Activated CD8-positive, alpha-beta T cell treated with anti-CD3 and anti-CD28 coated beads, Interleukin-2, amount 10 ng/mL, durations not matched to agents 7 days and 5 days (primary cell): ENCODE measurements at regions not wholly inside any gene's neighbourhood (a gene's known extent, or its start where the extent isn't known, plus 50 kb on each side); places are given as distances from the start of the nearest gene placed in this dataset.

ENCODE experiments used
- ATAC-seq: fragments of 150-1000 bp; cut with Tn5 transposase; one replicate; pipeline ENCODE4 v1.10.0; 2021; ENCODE audit warnings: moderate library complexity
- CTCF ChIA-PET: fragments of 350-600 bp; sonication (Branson Sonifier 250); formaldehyde crosslinking; loops from one replicate; lab custom pipeline; 2021; ENCODE audit warnings: antibody characterized with exemption; lab: Charles Lee
- POLR2A ChIA-PET: fragments of 350-600 bp; sonication (Branson Sonifier 250); formaldehyde crosslinking; loops from one replicate; lab custom pipeline; 2021; ENCODE audit warnings: antibody characterized with exemption; lab: Charles Lee
- DNase-seq: peaks from one replicate; pipeline ENCODE4 v3.0.0-alpha.2; 2020
- H3K27ac Mint-ChIP-seq: one replicate; pipeline ENCODE4 v1.8.0; 2021; ENCODE audit warnings: mild to moderate bottlenecking, mixed read lengths
- H3K27me3 Mint-ChIP-seq: one replicate; pipeline ENCODE4 v1.8.0; 2021; ENCODE audit warnings: low read depth, mixed read lengths
- H3K36me3 Mint-ChIP-seq: one replicate; pipeline ENCODE4 v1.8.0; 2021; ENCODE audit warnings: low read depth, mixed read lengths
- H3K4me1 Mint-ChIP-seq: one replicate; pipeline ENCODE4 v1.8.0; 2021; ENCODE audit warnings: low read depth, mixed read lengths
- H3K4me3 Mint-ChIP-seq: one replicate; pipeline ENCODE4 v1.8.0; 2021; ENCODE audit warnings: mild to moderate bottlenecking, mixed read lengths
- H3K9me3 Mint-ChIP-seq: one replicate; pipeline ENCODE4 v1.8.0; 2022; ENCODE audit warnings: mixed read lengths; ENCODE audit not compliant: insufficient read depth

GRCh38 chr12:107144441-107144840 lies 51.1 kb upstream of the CRY1 start:
- Mint-ChIP-seq H3K4me3 (no peak overlapping the region), H3K27me3 (peaks cover 8% of the 10 kb centered on the region), H3K9me3 (no peaks in the 10 kb centered on the region), H3K36me3 (no peaks in the 10 kb centered on the region), H3K27ac (no peak overlapping the region), H3K4me1 (no peaks in the 10 kb centered on the region)
- CTCF ChIA-PET: interaction anchor here (1.3 to 5.9 kb wide), 3 partner anchors 13 to 90 kb away, joined by 3 to 33 read pairs (median 4); no protein-coding TSS in a partner anchor
- POLR2A ChIA-PET: no interaction called here
- ATAC-seq (no peak), DNase-seq (no peak)

GRCh38 chr12:107144990-107145389 lies 51.6 kb upstream of the CRY1 start:
- H3K27me3 Mint-ChIP-seq: peaks cover 8% of the 10 kb centered on the region
- ATAC-seq (no peak), DNase-seq (no peak)
- ChIA-PET POLR2A (no interaction called here), CTCF (interaction anchor here (1.3 to 5.9 kb wide), 3 partner anchors 14 to 89 kb away, joined by 3 to 33 read pairs (median 4); no protein-coding TSS in a partner anchor)
- no peak overlapping the region for H3K4me3 Mint-ChIP-seq
- H3K36me3 Mint-ChIP-seq: no peaks in the 10 kb centered on the region
- no peak overlapping the region for H3K27ac Mint-ChIP-seq
- H3K4me1 Mint-ChIP-seq: no peaks in the 10 kb centered on the region
- H3K9me3 Mint-ChIP-seq: no peaks in the 10 kb centered on the region

DNA sequence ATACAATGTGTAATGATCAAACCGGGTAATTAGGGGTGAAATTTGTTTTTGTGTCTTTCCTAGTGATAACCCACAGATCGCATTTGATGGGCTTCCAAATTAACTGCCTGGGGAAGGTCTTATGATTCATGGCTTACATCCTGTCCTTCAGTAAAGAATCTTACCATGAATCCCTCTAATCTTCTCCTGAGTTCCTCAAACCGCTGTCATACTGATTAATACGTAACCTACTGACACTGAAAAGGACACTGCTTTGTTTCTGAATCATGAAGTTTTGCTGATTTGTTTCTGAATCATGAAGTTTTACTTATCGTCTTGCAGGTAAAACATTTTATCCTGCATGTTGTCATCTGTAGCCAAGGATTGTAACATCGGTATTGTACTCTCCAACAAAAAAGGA lies 52.0 kb upstream of the CRY1 start:
- Mint-ChIP-seq H3K27ac (no peak overlapping the region), H3K27me3 (peaks cover 8% of the 10 kb centered on the region), H3K4me1 (no peaks in the 10 kb centered on the region), H3K4me3 (no peak overlapping the region), H3K36me3 (no peaks in the 10 kb centered on the region), H3K9me3 (no peaks in the 10 kb centered on the region)
- ChIA-PET CTCF (interaction anchor here (5.9 kb wide), 1 partner anchor 14 kb away, joined by 33 read pairs; no protein-coding TSS in a partner anchor), POLR2A (no interaction called here)
- no peak for DNase-seq
- no peak for ATAC-seq

DNA sequence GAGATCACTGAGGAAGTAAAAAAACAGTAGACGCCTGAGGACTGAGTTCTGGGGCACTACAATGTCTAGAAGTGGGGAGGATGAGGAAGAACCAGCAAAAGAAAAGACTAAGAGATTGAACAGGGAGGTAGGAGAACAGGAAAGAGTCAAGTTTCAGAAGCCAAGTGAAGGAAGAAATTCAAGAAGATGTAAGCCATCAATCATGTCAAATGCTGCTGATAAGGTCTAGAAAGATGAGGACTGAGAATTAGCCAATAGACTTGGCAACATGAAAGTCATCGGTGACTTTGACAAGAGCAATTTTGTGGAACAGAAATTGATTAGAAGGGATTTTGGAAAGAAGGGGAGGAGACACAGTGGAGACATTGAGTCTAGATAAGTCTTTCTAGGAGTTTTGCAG lies 54.8 kb upstream of the CRY1 start:
- peaks cover 3% of the 10 kb centered on the region for H3K27me3 Mint-ChIP-seq
- no peaks in the 10 kb centered on the region for H3K9me3 Mint-ChIP-seq
- ChIA-PET POLR2A (no interaction called here), CTCF (no interaction called here)
- no peak overlapping the region for H3K4me3 Mint-ChIP-seq
- H3K27ac Mint-ChIP-seq: no peak overlapping the region
- no peaks in the 10 kb centered on the region for H3K36me3 Mint-ChIP-seq
- DNase-seq (no peak), ATAC-seq (no peak)
- no peaks in the 10 kb centered on the region for H3K4me1 Mint-ChIP-seq

- CTCF ChIA-PET: no interaction called here
- peaks cover 6% of the 10 kb centered on the region for H3K27me3 Mint-ChIP-seq
- no peak for ATAC-seq
- DNase-seq: no peak
- no peak overlapping the region for H3K4me3 Mint-ChIP-seq
- no peaks in the 10 kb centered on the region for H3K9me3 Mint-ChIP-seq
- H3K36me3 Mint-ChIP-seq: no peaks in the 10 kb centered on the region
- POLR2A ChIA-PET: no interaction called here
- no peaks in the 10 kb centered on the region for H3K4me1 Mint-ChIP-seq
- no peak overlapping the region for H3K27ac Mint-ChIP-seq
Observed at GRCh38 chr12:107152315-107152714, 59.0 kb upstream of the CRY1 start.

GRCh38 chr12:107159384-107159900 lies 66.1 kb upstream of the CRY1 start:
- ChIA-PET CTCF (interaction anchor here (1.7 to 2.7 kb wide), 2 partner anchors 16 to 28 kb away, joined by 3 to 13 read pairs; no protein-coding TSS in a partner anchor), POLR2A (no interaction called here)
- no peaks in the 10 kb centered on the region for H3K4me1 Mint-ChIP-seq
- no peaks in the 10 kb centered on the region for H3K9me3 Mint-ChIP-seq
- ATAC-seq (no peak), DNase-seq (no peak)
- no peak overlapping the region for H3K4me3 Mint-ChIP-seq
- H3K27me3 Mint-ChIP-seq: peaks cover 42% of the 10 kb centered on the region
- H3K27ac Mint-ChIP-seq: no peak overlapping the region
- H3K36me3 Mint-ChIP-seq: no peaks in the 10 kb centered on the region

- ATAC-seq (no peak), DNase-seq (no peak)
- Mint-ChIP-seq H3K4me3 (no peak overlapping the region), H3K27ac (no peak overlapping the region), H3K27me3 (peaks cover 30% of the 10 kb centered on the region), H3K4me1 (no peaks in the 10 kb centered on the region), H3K36me3 (no peaks in the 10 kb centered on the region), H3K9me3 (no peaks in the 10 kb centered on the region)
- CTCF ChIA-PET: no interaction called here
- POLR2A ChIA-PET: no interaction called here
Observed at GRCh38 chr12:107163413-107163812, 70.1 kb upstream of the CRY1 start.

- DNase-seq (no peak), ATAC-seq (no peak)
- ChIA-PET CTCF (no interaction called here), POLR2A (no interaction called here)
- no peaks in the 10 kb centered on the region for H3K9me3 Mint-ChIP-seq
- no peaks in the 10 kb centered on the region for H3K36me3 Mint-ChIP-seq
- H3K27ac Mint-ChIP-seq: no peak overlapping the region
- no peaks in the 10 kb centered on the region for H3K4me1 Mint-ChIP-seq
- no peak overlapping the region for H3K4me3 Mint-ChIP-seq
- H3K27me3 Mint-ChIP-seq: peaks cover 27% of the 10 kb centered on the region
Observed at GRCh38 chr12:107164392-107164791, 71.0 kb upstream of the CRY1 start.

- no peak for ATAC-seq
- no peaks in the 10 kb centered on the region for H3K4me1 Mint-ChIP-seq
- CTCF ChIA-PET: interaction anchor here (0.8 kb wide), 1 partner anchor 34 kb away, joined by 3 read pairs; no protein-coding TSS in a partner anchor
- peaks cover 23% of the 10 kb centered on the region for H3K27me3 Mint-ChIP-seq
- POLR2A ChIA-PET: no interaction called here
- no peak overlapping the region for H3K27ac Mint-ChIP-seq
- no peaks in the 10 kb centered on the region for H3K36me3 Mint-ChIP-seq
- no peaks in the 10 kb centered on the region for H3K9me3 Mint-ChIP-seq
- DNase-seq: no peak
- no peak overlapping the region for H3K4me3 Mint-ChIP-seq
Observed at GRCh38 chr12:107165581-107165980, 72.2 kb upstream of the CRY1 start.

GRCh38 chr12:107167756-107168155 lies 74.4 kb upstream of the CRY1 start:
- Mint-ChIP-seq H3K27ac (no peak overlapping the region), H3K4me3 (no peak overlapping the region), H3K4me1 (no peaks in the 10 kb centered on the region), H3K36me3 (no peaks in the 10 kb centered on the region), H3K9me3 (no peaks in the 10 kb centered on the region), H3K27me3 (peaks cover 11% of the 10 kb centered on the region)
- ATAC-seq (no peak), DNase-seq (no peak)
- POLR2A ChIA-PET: interaction anchor here (0.6 kb wide), 1 partner anchor 64 kb away, joined by 5 read pairs; no protein-coding TSS in a partner anchor
- CTCF ChIA-PET: no interaction called here

- ChIA-PET CTCF (interaction anchor here (1.1 kb wide), 1 partner anchor 502 kb away, joined by 3 read pairs; no protein-coding TSS in a partner anchor), POLR2A (no interaction called here)
- Mint-ChIP-seq H3K27me3 (peaks cover 7% of the 10 kb centered on the region), H3K4me1 (no peaks in the 10 kb centered on the region), H3K36me3 (no peaks in the 10 kb centered on the region), H3K4me3 (no peak overlapping the region), H3K9me3 (no peaks in the 10 kb centered on the region), H3K27ac (no peak overlapping the region)
- DNase-seq: no peak
- ATAC-seq: no peak
Observed at GRCh38 chr12:107169200-107169599, 75.9 kb upstream of the CRY1 start.

GRCh38 chr12:107178776-107179175 lies 85.4 kb upstream of the CRY1 start:
- Mint-ChIP-seq H3K27me3 (peaks cover 9% of the 10 kb centered on the region), H3K4me3 (no peak overlapping the region), H3K9me3 (no peaks in the 10 kb centered on the region), H3K27ac (peak overlapping the region; percentile 66), H3K4me1 (peaks cover 24% of the 10 kb centered on the region), H3K36me3 (no peaks in the 10 kb centered on the region)
- DNase-seq: peak; percentile 63
- CTCF ChIA-PET: interaction anchor here (1.1 kb wide), 1 partner anchor 47 kb away, joined by 3 read pairs; no protein-coding TSS in a partner anchor
- POLR2A ChIA-PET: interaction anchor here (1.1 kb wide), 1 partner anchor 223 kb away, joined by 3 read pairs; no protein-coding TSS in a partner anchor
- peak; percentile 86 for ATAC-seq
